ENCODE measurements at regions not wholly inside any gene's neighbourhood (a gene's known extent, or its start where the extent isn't known, plus 50 kb on each side); places are given as distances from the start of the nearest gene placed in this dataset.

GRCh38 chr14:85079842-85080730 is 449.9 kb upstream of the FLRT2 start:
- DNase-seq: no peak

GRCh38 chr14:85084344-85084743 is 445.6 kb upstream of the FLRT2 start:
- DNase-seq: no peak

- no peak for DNase-seq
Observed at GRCh38 chr14:85085981-85086380, 444.0 kb upstream of the FLRT2 start.

DNA sequence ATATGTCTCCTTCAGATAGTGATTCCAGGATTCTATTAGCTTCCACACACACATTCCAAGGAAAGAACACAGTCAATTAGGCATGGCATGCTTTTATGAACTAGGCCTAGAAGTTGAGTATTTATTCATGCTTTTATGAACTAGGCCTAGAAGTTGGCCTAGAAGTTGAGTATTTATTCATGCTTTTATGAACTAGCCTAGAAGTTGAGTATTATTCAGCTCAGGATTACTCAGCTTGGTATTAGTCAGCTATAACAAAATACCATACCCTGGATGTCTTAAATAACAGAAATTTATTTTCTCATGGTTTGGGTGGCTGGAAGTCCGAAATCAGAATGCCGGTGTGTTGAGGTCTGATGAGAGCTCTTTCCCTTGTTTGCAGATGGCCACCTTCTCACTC is 442.7 kb upstream of the FLRT2 start:
- no peak for DNase-seq

GRCh38 chr14:85088192-85088591 is 441.8 kb upstream of the FLRT2 start:
- DNase-seq: no peak

GRCh38 chr14:85090681-85091080 is 439.3 kb upstream of the FLRT2 start:
- no peak for DNase-seq

- DNase-seq: no peak
Observed at GRCh38 chr14:85093631-85094330, 436.2 kb upstream of the FLRT2 start.

DNA sequence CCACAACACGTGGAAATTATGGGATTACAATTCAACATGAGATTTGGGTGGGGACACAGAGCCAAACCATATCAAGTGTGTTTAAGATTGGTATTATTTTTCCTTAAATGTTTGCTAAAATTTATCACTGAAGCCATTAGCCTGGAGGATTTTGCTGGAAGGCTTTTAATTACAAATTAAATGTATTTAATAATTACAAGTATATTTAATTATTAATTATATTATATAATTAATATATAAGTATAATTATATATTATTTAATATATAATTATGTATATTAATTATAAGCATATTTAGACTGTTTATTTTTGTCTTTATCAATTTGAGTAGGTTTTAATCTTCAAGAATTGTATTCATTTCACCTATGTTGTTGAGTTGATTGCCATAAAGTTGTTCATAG is 427.4 kb upstream of the FLRT2 start:
- DNase-seq: no peak

DNA sequence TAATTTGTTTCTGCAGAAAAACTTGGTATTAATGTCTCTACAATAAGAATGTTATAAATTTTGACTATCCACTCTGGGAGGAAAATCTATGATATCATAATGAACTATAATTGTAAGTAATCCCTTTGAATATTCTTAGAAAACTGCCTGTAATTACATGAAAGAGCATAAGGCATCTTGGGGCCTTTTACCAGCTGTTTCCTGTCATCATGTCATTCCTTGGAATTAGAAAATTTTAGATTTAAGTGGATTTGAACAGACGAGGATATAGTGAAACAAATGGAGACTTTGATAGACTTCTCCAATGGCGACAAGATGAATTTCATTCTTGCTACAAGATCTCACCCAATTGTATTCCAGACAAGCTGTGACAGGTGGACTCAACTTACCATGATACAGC is 423.4 kb upstream of the FLRT2 start:
- DNase-seq: no peak

GRCh38 chr14:85112762-85113161 is 417.2 kb upstream of the FLRT2 start:
- DNase-seq: no peak

- no peak for DNase-seq
Observed at GRCh38 chr14:85115921-85116320, 414.0 kb upstream of the FLRT2 start.

DNA sequence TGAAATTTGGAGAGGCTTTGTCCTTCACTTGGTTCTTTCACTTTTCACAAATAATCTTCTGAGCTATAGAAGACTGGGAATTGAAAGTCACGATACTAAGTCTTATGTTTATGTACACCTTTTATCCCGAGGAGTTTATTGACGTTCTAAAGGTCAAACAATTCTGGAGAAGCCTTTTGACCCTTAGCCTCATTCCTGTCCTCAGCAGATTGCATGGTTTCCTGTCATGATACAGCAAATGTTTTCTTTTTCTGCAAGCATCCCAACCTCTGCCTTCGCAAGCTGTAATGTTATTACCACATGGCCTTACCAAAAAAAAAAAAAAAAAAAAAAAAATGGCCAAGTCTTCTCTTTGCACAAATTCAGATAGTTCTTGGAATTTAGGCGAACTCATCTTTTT is 411.7 kb upstream of the FLRT2 start:
- no peak for DNase-seq

GRCh38 chr14:85122690-85123089 is 407.3 kb upstream of the FLRT2 start:
- no peak for DNase-seq

DNA sequence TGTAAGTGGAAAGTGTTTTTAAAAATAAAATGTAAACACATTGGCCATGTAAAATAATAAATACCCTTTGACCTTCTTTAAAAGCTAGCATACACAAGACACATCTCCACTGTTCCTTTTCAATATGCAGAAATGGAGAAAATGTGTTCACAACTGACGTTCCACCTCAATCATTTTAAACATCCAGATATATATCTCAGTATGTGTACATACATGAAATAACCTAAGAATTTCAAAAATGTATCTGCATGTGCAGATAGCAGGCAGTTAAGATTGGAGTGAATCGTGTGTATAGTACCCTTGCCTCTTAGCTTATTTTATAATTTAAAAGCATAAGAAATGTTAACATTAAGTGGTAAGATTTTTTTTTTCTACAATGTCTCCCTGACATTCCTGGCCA is 406.2 kb upstream of the FLRT2 start:
- no peak for DNase-seq

GRCh38 chr14:85124631-85125290 is 405.2 kb upstream of the FLRT2 start:
- DNase-seq: no peak

GRCh38 chr14:85125291-85125670 is 404.7 kb upstream of the FLRT2 start:
- no peak for DNase-seq

DNA sequence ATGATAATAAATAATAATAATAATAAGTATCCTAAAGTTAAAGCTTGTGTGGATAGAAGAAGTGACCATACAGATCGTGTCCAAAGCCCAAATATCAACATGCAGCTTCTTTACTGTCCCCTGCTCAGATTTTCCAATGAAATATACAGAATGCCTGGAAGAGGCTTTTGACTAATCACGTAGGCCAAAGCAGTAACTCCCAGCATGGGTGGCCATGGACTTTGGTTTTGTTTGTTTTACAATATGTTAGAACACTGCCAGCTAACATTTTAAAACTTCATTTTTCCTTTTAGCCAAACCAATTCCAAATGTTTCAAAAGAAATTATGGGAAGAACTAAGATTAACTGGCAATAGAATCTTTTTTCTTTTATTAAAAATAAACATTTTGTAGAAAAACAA is 400.0 kb upstream of the FLRT2 start:
- DNase-seq: no peak

- no peak for DNase-seq
Observed at GRCh38 chr14:85131226-85131922, 398.6 kb upstream of the FLRT2 start.

GRCh38 chr14:85142982-85143381 is 387.0 kb upstream of the FLRT2 start:
- DNase-seq: no peak

DNA sequence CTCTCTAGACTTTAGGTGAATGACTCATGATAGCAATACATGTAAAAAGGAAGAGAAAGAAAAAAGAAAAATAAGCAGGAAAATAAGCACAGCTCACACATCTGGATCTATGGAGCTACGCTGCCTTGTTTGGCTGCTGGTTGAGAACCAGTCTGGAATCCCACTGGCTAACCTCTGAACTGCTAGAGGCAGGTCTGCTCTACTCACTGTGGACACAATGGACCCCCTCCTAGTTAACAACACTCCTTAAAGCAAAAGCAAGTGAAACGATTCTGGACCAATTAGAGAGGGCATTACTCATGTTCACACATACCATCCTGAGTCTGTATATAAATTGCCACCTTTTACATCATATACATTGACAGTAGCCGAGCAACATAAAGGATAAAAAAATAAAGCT is 383.2 kb upstream of the FLRT2 start:
- no peak for DNase-seq

DNA sequence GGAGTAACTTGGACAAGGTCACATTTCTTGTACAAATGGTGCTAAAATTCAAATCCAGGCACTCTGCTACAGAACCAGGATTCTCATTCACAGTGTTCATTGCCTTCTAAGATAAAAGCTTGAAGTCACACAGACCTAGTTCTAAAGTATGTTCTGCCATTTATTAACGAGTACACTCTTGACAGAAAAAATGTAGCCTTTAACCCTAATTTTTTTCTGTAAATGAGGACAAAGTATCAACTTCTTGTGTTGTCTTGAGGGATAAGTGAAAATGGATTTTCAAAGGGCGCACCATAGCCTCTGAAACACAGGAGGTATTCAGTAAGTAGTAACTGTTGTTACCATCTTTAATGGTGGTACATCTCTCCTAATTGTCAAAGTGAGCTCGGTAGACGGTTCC is 379.8 kb upstream of the FLRT2 start:
- no peak for DNase-seq

GRCh38 chr14:85154714-85155113 is 375.2 kb upstream of the FLRT2 start:
- DNase-seq: no peak

DNA sequence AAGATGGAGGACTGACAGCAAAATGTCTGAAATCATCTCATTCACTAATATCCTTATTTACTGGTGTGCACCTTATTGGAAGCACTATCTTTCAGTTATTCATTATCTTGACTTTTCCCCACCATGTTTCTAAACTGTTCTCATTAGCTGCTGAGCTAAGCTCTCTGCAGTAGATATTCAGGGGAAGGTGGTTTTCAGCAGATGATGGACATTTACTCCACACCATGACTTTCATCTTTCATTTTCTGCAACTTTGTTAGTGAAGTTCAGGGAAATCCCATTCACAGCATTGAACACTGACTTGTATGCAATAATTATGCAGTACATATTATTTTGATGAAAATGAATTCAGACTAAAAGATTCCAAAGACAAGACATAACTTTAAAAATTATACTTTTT is 373.6 kb upstream of the FLRT2 start:
- DNase-seq: no peak

Measured in NCI-H1930 (cell line).